Ishikawa (cell line): ENCODE measurements at regions not wholly inside any gene's neighbourhood (a gene's known extent, or its start where the extent isn't known, plus 50 kb on each side); places are given as distances from the start of the nearest gene placed in this dataset.

Experiments
- CEBPB ChIP-seq: IDR thresholded peaks from 2 replicates; pipeline ENCODE4 v1.6.1; 2012
- TF ChIP-seq, protein P1 (sequence below): IDR thresholded peaks from 2 replicates; pipeline ENCODE4 v1.6.1; 2012

DNA sequence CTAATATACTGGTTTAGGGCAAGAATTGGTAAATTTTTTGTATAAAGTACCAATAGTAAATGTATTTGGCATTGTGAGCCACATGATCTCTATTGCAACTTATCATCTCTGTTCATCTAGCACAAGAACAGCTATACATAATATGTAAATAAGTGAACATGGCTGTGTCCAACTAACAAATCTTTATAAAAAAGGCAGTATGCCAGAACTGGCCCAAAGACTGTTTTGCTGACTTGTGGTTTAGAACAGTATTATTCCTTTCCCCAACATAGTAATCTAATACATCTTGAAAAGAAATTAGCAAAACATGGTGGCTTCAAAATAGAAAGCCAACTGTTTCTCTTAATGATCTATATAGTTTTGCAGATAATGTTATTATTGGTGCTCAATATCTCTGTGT, 441.4 kb upstream of the CELF4 start:
- no peak for TF ChIP-seq CEBPB
- TF ChIP-seq, protein P1, sequence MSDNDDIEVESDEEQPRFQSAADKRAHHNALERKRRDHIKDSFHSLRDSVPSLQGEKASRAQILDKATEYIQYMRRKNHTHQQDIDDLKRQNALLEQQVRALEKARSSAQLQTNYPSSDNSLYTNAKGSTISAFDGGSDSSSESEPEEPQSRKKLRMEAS = no peak
